ENCODE measurements at regions not wholly inside any gene's neighbourhood (a gene's known extent, or its start where the extent isn't known, plus 50 kb on each side); places are given as distances from the start of the nearest gene placed in this dataset.

DNA sequence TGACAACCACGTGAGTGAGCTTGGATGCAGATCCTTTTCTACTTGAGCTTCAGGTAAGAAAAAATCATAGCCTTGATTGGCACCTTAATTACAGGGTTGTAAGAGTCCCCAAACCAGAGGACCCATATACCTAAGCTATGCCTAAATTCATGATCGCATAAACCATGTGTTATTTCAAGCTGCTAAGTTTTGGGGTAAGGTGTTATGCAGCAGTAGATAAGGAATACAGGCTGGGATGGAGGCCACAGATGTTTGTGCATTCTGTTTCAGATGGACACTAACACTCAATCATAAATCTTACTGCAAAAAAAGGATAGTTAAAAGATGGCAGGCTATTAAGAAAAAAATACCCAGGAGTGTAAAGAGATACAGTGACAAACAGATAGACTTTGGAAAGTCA, 112.3 kb downstream of the ASB9 start:
- H3K36me3 ChIP-seq (ENCODE audit: control insufficient read depth in 2 of 2, insufficient read depth in 1 of 2, low read length in 2 of 2): no peaks in the 10 kb centered on the region
- no peaks in the 10 kb centered on the region for H3K9me3 ChIP-seq (ENCODE audit: control insufficient read depth, insufficient read depth, low read depth, low read length)
- TF ChIP-seq ZNF248 (tag by site-specific recombination; IDR thresholded peaks at IDR 0.05) (no peak), ZNF747 (tag by site-specific recombination; IDR thresholded peaks at IDR 0.05) (no peak), ZNF335 (tag by site-specific recombination; conservative IDR thresholded peaks at IDR 0.05) (no peak), ZNF223 (tag by site-specific recombination; IDR thresholded peaks at IDR 0.05) (no peak), SP7 (tag by site-specific recombination; IDR thresholded peaks at IDR 0.05) (no peak), ZNF350 (tag by site-specific recombination; IDR thresholded peaks at IDR 0.05) (no peak), ZIC2 (tag by site-specific recombination; IDR thresholded peaks at IDR 0.05) (no peak), ZNF707 (tag by site-specific recombination; IDR thresholded peaks at IDR 0.05) (no peak), GFI1B (tag by site-specific recombination; IDR thresholded peaks at IDR 0.05) (no peak), ZNF658 (tag by site-specific recombination; IDR thresholded peaks at IDR 0.05) (no peak), KLF9 (tag by site-specific recombination; IDR thresholded peaks at IDR 0.05; ENCODE audit: low read depth) (no peak), GLI4 (tag by site-specific recombination; IDR thresholded peaks at IDR 0.05) (no peak)
- TF ChIP-seq, protein P1, sequence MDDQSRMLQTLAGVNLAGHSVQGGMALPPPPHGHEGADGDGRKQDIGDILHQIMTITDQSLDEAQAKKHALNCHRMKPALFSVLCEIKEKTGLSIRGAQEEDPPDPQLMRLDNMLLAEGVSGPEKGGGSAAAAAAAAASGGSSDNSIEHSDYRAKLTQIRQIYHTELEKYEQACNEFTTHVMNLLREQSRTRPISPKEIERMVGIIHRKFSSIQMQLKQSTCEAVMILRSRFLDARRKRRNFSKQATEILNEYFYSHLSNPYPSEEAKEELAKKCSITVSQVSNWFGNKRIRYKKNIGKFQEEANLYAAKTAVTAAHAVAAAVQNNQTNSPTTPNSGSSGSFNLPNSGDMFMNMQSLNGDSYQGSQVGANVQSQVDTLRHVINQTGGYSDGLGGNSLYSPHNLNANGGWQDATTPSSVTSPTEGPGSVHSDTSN (CRISPR knock-in tag; IDR thresholded peaks at IDR 0.05): no peak
- TF ChIP-seq, protein P2, sequence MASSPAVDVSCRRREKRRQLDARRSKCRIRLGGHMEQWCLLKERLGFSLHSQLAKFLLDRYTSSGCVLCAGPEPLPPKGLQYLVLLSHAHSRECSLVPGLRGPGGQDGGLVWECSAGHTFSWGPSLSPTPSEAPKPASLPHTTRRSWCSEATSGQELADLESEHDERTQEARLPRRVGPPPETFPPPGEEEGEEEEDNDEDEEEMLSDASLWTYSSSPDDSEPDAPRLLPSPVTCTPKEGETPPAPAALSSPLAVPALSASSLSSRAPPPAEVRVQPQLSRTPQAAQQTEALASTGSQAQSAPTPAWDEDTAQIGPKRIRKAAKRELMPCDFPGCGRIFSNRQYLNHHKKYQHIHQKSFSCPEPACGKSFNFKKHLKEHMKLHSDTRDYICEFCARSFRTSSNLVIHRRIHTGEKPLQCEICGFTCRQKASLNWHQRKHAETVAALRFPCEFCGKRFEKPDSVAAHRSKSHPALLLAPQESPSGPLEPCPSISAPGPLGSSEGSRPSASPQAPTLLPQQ (tag by site-specific recombination; IDR thresholded peaks at IDR 0.05): no peak
- TF ChIP-seq, protein P3, sequence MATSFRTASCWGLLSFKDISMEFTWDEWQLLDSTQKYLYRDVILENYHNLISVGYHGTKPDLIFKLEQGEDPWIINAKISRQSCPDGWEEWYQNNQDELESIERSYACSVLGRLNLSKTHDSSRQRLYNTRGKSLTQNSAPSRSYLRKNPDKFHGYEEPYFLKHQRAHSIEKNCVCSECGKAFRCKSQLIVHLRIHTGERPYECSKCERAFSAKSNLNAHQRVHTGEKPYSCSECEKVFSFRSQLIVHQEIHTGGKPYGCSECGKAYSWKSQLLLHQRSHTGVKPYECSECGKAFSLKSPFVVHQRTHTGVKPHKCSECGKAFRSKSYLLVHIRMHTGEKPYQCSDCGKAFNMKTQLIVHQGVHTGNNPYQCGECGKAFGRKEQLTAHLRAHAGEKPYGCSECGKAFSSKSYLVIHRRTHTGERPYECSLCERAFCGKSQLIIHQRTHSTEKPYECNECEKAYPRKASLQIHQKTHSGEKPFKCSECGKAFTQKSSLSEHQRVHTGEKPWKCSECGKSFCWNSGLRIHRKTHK (tag by site-specific recombination; IDR thresholded peaks at IDR 0.05): no peak
- H3K4me1 ChIP-seq (ENCODE audit: control insufficient read depth, insufficient read depth, low read length): no peaks in the 10 kb centered on the region
- no peak overlapping the region for H3K4me3 ChIP-seq (ENCODE audit: low read depth, low read length)
- ChIA-PET POLR2A (interaction anchor here (0.7 kb wide), 1 partner anchor 285 kb away, joined by 3 read pairs; the partner anchor contains the start of genes FANCB and MOSPD2), CTCF (no interaction called here)
- no peak overlapping the region for H3K27ac ChIP-seq (ENCODE audit: extremely low read depth, low read depth, low read length)

- no peak overlapping the region for H3K4me3 ChIP-seq (ENCODE audit: low read depth, low read length)
- no peaks in the 10 kb centered on the region for H3K9me3 ChIP-seq (ENCODE audit: control insufficient read depth, insufficient read depth, low read depth, low read length)
- ChIA-PET POLR2A (no interaction called here), CTCF (no interaction called here)
- H3K4me1 ChIP-seq (ENCODE audit: control insufficient read depth, insufficient read depth, low read length): no peaks in the 10 kb centered on the region
- H3K36me3 ChIP-seq (ENCODE audit: control insufficient read depth in 2 of 2, insufficient read depth in 1 of 2, low read length in 2 of 2): no peaks in the 10 kb centered on the region
- no peak overlapping the region for H3K27ac ChIP-seq (ENCODE audit: extremely low read depth, low read depth, low read length)
- TF ChIP-seq ZNF600 (tag by site-specific recombination; IDR thresholded peaks at IDR 0.05) (no peak), ZBTB44 (tag by site-specific recombination; IDR thresholded peaks at IDR 0.05) (no peak), ZNF146 (tag by site-specific recombination; IDR thresholded peaks at IDR 0.05) (no peak), HOXC10 (CRISPR knock-in tag; IDR thresholded peaks at IDR 0.05) (no peak), KLF8 (tag by site-specific recombination; IDR thresholded peaks at IDR 0.05) (no peak), GLIS2 (tag by site-specific recombination; IDR thresholded peaks at IDR 0.05) (no peak), ZNF768 (tag by site-specific recombination; IDR thresholded peaks at IDR 0.05) (no peak), ZNF426 (tag by site-specific recombination; IDR thresholded peaks at IDR 0.05) (no peak), ZNF473 (tag by site-specific recombination; IDR thresholded peaks at IDR 0.05) (no peak), SALL2 (tag by site-specific recombination; IDR thresholded peaks at IDR 0.05; ENCODE audit: borderline replicate concordance) (no peak), FEZF1 (tag by site-specific recombination; IDR thresholded peaks at IDR 0.05) (no peak), ZNF423 (tag by site-specific recombination; IDR thresholded peaks at IDR 0.05) (no peak), GLIS1 (tag by site-specific recombination; IDR thresholded peaks at IDR 0.05) (no peak), ZNF114 (tag by site-specific recombination; IDR thresholded peaks at IDR 0.05) (no peak), ZNF391 (tag by site-specific recombination; IDR thresholded peaks at IDR 0.05; ENCODE audit: borderline replicate concordance, low read depth) (no peak), ZXDB (tag by site-specific recombination; IDR thresholded peaks at IDR 0.05) (no peak)
Observed at GRCh38 chrX:15151267-15152186, 118.4 kb downstream of the ASB9 start.

Data from HEK293 (cell line).